Activated CD8-positive, alpha-beta memory T cell treated with anti-CD3 and anti-CD28 coated beads, Interleukin-2, amount 50 U/mL, for 1 hour (primary cell): ENCODE measurements at regions not wholly inside any gene's neighbourhood (a gene's known extent, or its start where the extent isn't known, plus 50 kb on each side); places are given as distances from the start of the nearest gene placed in this dataset.
"Not testable (repeated sequence)": the region's sequence is repeated elsewhere in the genome, so short reads cannot be mapped to it uniquely, and the experiment has no call there.

Source experiments
- DNase-seq: peaks from one replicate; pipeline ENCODE4 v3.0.0-alpha.2; 2020; ENCODE audit errors: extremely low read depth

DNA sequence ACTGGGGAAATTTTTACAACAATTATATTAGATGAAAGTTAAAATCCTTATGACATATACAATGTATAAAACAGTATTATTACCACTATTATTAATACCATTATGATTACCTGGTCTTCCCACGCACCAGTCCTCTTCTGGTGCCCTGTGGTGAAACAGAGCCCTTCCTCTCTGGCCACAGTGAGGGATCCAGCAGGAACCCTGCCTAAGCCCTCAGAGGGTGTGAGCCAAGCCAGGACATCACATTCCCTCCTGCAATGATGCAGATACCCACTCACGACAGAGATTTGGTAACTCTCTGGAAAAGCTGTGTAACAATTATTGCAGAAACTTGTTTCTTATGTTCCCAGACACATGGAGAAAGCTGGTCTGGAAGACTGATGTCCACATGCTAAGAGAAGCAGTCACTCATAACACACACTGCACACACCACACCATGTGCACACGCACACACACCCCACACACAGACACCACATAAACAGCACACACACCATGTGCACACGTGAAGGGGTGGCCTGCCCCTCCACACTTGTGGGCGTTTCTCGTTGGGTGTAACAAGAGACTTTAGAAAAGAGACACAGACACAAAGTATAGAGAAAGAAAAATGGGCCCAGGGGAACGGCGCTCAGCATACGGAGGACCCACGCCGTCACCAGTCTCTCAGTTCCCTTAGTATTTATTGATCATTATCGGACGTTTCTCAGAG is 1373.8 kb upstream of the DEFB115 start:
- not testable (repeated sequence) for DNase-seq

DNA sequence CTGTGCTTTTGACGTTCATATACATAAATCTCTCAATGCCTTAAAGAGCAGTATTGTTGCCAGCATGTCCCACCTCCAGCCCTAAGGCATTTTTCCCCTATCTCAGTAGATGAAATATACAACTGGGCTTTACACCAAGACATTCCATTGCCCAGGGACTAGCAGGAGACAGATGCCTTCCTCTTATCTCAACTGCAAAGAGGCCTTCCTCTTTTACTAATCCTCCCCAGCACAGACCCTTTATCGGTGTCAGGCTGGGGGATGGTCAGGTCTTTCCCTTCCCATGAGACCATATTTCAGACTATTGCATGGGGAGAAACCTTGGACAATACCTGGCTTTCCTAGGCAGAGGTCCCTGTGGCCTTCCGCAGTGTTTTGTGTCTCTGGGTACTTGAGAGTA is 1373.1 kb upstream of the DEFB115 start:
- not testable (repeated sequence) for DNase-seq

DNA sequence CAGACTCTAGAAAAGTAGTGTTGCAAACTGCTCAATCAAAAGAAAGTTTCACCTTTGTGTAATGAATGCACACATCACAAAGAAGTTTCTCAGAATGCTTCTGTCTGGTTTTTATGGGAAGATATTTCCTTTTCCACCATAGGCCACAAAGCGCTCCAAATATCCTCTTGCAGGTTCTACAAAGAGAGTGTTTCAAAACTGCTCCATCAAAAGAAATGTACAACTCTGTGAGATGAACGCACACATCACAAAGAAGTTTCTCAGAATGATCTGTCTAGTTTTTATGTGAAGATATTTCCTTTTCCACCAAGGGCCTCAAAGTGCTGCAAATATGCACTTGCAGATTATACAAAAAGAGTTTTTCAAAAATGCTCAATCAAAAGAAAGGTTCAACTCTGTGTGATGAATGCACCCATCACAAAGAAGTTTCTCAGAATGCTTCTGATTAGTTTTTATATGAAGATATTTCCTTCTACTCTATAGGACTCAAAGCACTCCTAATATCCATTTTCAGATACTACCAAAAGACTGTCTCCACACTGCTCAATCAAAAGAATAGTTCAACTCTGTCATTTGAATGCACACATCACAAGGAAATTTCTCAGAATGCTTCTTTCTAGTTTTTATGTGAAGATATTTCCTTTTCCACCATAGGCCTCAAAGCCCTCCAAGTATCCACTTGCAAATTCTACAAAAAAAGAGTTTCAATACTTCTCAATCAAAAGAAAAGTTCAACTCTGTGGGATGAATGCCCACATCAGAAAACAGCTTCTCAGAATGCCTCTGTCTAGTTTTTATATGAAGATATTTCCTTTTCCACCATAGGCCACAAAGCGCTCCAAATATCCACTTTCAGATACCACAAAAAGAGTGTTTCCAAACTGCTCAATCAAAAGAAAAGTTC is 1371.9 kb upstream of the DEFB115 start:
- not testable (repeated sequence) for DNase-seq

DNA sequence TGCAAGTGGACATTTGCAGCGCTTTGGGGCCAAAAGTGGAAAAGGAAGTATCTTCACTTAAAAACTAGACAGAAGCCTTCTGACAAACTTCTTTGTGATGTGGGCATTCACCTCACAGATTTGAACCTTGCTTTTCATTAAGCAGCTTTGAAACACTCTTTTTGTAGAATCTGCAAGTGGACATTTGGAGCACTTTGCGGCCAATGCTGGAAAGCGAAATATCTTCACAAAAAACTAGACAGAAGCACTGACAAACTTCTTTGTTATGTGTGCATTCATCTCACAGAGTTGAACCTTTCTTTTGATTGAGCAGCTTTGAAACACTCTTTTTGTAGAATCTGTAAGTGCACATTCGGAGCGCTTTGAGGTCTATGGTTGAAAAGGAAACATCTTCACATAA is 1365.9 kb upstream of the DEFB115 start:
- DNase-seq, result not testable (repeated sequence)
